Stimulated activated CD8-positive, alpha-beta memory T cell treated with anti-CD3 and anti-CD28 coated beads, Interleukin-4, amount 100 ng/mL, for 4 hours (primary cell): ENCODE measurements at regions not wholly inside any gene's neighbourhood (a gene's known extent, or its start where the extent isn't known, plus 50 kb on each side); places are given as distances from the start of the nearest gene placed in this dataset.

Experiments used
- DNase-seq, 2 donors: peaks; one replicate each; pipeline ENCODE4 v3.0.0-alpha.2; 2020; ENCODE audit warnings: low read depth in 2 of 2, low spot score in 1 of 2

- no peak for DNase-seq
Observed at GRCh38 chr6:156725712-156726111, 51.5 kb upstream of the ARID1B start.

- DNase-seq, result no peak
Observed at GRCh38 chr6:156720691-156721685, 56.2 kb upstream of the ARID1B start.

GRCh38 chr6:156719720-156720563 is 57.2 kb upstream of the ARID1B start:
- DNase-seq, result peak; percentile 10 to 57

GRCh38 chr6:156719395-156719719 is 57.8 kb upstream of the ARID1B start:
- no peak for DNase-seq

DNA sequence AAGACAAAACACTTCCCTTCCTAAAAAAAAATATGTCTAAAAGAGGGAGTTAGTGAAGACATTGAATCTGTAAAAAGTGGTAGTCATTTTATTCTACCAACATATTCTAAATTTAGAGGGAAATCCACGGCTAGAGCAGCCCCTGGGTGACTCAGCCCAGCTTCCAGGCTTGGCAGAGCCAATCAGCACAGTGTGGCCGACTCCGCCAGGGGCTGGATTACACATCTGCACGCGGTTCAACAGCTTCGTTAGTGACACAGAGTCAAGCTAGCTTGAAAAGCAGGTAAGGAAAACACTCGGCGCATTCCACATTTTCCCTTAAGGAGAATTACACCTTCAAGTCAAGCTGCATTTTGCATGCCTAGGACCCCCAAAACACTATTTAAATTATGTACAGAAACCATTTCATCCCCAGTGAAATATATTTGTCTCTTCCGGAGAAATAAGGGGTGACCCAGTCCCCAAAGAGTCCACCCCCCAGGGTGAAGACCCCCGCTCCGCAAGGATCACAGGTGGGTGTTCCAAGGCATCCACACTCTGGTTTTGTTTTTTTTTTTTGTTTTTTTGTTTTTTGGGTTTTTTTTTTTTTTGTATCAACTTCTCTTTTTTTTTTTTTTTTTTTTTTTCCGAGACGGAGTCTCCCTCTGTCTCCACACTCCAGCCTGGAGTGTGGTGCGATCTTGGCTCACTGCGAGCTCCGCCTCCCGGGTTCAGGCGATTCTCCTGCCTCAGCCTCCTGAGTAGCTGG is 58.4 kb upstream of the ARID1B start:
- no peak for DNase-seq

DNA sequence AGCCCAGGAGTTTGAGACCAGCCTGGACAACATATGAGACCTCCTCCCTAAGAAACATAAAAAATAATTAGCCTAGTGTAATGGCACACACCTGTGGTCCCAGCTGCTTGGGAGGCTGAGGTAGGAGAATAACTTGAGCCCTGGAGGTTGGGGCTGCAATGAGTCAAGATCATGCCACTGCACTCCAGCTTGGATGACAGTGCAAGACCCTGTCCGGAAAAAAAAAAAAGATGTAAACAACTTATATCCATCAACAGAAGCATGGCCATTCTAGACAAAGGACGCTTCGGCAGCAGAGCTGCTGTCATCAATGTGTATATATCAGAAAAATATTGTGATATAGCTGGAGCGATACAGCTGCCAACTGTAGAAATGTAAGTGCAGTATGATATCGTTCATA is 59.6 kb upstream of the ARID1B start:
- DNase-seq, result no peak

DNA sequence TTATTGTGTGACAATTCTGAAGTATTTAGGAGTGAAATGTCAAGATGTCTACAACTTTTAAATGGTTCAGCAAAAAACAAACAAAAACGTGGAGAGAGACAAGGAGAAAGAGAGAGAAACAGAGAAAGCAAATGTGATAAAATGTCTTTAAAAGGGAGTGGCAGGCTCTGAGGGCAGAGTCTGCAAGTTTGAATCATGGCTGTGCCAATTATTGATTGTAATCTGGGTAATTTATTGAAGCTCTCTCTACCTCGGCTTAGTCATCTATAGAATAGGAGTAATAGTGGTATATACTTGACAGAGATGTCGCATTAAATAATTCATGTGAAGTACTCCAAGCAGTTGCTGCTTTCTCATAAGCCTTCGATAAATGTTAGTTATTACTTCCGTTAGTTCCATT is 61.3 kb upstream of the ARID1B start:
- no peak for DNase-seq

GRCh38 chr6:156713548-156713947 is 63.6 kb upstream of the ARID1B start:
- DNase-seq, result no peak

- no peak for DNase-seq
Observed at GRCh38 chr6:156710479-156710878, 66.7 kb upstream of the ARID1B start.

DNA sequence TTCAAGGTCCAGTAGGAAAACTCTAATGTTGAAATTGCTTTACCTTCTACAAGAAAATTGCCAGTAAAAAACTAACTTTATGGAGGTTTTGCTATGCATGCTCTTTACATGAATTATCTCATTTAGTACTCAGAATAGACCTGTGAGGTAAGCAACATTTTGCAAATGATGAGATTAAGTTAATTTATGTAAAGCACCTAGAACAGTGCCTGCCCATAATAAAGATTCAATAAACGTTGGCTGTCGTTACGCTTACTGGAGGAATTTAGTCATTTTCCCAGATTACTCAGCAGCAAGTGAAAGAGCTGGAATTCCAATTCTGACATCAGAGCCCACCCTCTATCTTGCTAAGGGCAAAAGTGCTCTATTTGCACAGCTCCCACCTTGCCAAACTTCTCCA is 69.4 kb upstream of the ARID1B start:
- no peak for DNase-seq

- DNase-seq, result no peak
Observed at GRCh38 chr6:156703719-156704118, 73.5 kb upstream of the ARID1B start.

GRCh38 chr6:156701966-156702365 is 75.2 kb upstream of the ARID1B start:
- no peak for DNase-seq

GRCh38 chr6:156700440-156701057 is 76.6 kb upstream of the ARID1B start:
- no peak for DNase-seq

GRCh38 chr6:156699935-156700334 is 77.2 kb upstream of the ARID1B start:
- no peak for DNase-seq

GRCh38 chr6:156699017-156699421 is 78.2 kb upstream of the ARID1B start:
- no peak for DNase-seq

DNA sequence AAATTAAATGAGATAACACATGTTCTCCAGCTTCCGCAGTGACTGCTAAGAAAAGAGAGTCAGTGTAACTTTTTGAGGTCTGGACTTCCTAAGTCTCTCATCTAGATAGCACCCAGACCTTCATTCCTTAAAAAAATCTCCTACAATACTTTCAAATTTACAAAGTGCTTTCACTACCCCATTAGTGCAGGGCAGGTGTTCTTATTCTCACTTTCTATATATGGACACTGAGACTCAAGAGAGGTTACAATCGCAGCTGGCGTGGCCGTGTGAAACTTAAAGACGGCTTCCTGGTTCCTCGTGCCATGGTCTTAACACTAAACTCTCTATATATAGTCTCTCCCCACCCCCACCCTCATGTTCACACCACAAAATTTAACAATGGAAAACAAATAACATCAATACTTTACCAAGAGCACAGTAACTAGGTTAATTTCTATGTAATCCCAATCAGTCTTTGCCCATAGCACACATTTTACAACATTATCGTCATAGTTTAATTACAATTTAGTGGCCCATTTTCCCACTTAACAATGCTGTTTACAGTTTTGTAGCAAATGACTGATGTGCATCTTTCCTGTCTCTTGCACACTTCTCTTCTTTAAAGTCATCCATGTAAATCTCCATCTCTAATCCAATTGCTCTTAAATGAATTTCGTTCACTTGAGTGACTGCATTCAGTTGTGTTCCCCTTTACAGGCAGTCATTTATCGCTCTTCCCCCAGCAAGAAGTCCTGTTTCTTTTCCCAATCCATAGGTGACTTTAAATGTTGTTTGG is 78.8 kb upstream of the ARID1B start:
- DNase-seq, result no peak

DNA sequence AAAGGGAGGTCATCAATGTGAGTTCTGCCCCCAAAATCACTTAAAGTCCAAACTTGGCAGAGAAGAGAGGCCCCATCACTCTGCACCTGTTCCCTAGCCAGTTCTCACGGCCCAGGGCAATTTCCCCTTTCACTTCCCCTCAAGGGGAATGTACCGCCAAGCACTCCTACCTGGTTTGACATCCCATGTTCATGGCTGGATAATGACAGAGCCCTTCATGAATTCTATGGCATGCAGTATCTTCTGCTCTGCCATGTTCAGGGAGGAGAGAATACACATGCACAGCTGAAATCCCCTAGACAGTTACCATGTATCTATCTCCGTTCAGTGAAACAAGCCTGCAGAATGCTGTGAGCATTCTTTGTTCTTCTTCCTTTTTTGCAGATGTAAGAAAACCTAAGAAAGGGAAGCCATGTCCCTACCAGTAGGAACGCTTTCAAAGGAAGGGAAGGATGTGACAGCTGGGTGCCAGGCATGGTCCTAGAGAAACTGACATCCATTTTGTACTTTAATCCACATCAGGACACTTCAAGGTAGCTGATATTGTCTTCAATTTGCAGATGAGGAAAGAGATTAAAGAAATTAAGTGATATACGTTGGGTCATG is 79.8 kb upstream of the ARID1B start:
- no peak for DNase-seq

DNA sequence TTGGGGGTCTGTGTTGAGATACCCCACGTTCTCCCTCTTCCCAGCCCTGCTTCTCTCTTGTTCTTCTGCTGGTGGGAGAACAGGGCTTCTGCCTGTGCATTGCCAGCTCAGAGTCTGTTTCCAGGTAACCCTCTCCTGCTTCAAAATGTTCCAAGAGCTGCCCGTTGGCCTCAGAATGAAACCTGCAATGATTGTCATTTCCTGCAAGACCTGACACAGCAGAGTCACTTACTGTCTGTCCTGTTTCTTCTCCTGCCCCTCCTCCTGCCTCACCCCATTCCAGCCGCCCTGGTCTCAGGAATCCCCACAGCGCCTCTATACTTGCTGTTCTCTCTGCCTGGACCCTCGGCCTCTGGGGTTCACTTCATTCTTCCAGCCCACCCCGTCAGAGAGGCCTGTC is 81.4 kb upstream of the ARID1B start:
- DNase-seq, result no peak

DNA sequence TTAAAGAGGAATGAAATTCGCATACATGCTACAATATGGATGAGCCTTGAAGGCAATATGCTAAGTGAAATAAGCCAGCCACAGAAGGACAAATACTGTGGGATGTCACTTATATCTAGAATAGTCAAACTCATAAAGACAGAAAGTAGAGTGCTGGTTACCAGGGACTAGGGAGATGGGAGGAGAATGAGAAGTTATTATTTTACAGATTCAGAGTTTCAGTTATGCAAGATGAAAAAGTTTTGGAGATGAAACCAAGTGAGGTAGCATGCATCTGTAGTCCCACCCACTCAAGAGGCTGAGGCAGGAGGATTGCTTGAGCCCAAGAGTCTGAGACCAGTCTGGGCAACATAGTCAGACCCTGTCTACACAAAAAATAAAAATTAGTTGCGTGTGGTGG is 82.5 kb upstream of the ARID1B start:
- no peak for DNase-seq

- no peak for DNase-seq
Observed at GRCh38 chr6:156691018-156691417, 86.2 kb upstream of the ARID1B start.
